Heart left ventricle (tissue), 13 donors: ENCODE measurements at regions not wholly inside any gene's neighbourhood (a gene's known extent, or its start where the extent isn't known, plus 50 kb on each side); places are given as distances from the start of the nearest gene placed in this dataset.
"Not testable (repeated sequence)": the region's sequence is repeated elsewhere in the genome, so short reads cannot be mapped to it uniquely, and the experiment has no call there.

ENCODE experiments used
- POLR2A ChIP-seq, 2 donors: fragments of 450-650 bp; IDR thresholded peaks; one replicate each; pipeline ENCODE4 v1.6.1; 2017; ENCODE audit warnings: antibody characterized with exemption in 2 of 2, mild to moderate bottlenecking in 2 of 2, moderate library complexity in 2 of 2
- TF ChIP-seq, protein P1 (sequence below), 12 donors: fragments of 200-600 bp; sonication (generic) in 4 of 12; IDR thresholded peaks; one replicate each; pipeline versions ENCODE4 v1.5.0 to v1.8.0; 2018 to 2022; ENCODE audit warnings: antibody characterized with exemption in 12 of 12, mild to moderate bottlenecking in 5 of 12
- donor health status: ischemic (EF 13 %, LVEDD 7.1; RV severe dilation, severe dysfunction).
- donor health status: DM: no; HTN: yes; CAD: no.
- donor health status: DM: no; HTN: no; CAD: no.
- donor health status: ischemic (EF 25% LVEDD 6.9; RV normal size, moderate dysfunction).
- donor health status: ischemic (EF 25% LVEDD 5.7; RV mildly dilated, moderate dysfunction).
- donor health status: ischemic (EF 35%, LVEDD 5.7; RV mildly dilated, moderate dysfunction).
- donor health status: nonischemic (EF 11% LVEDD 7.7; RV severe dilation, severe dysfunction).
- donor health status: DM: yes; HTN: yes; CAD: no.
- donor health status: PGD.
- donor health status: ischemic (EF 29% LVEDD 5.4; RV normal size, mild dysfunction).
- donor health status: nonischemic (EF 23%, LVEDD 6.1; RV moderate dilation, normal function).

GRCh38 chr2:6198370-6198919, 506.3 kb downstream of the SOX11 start:
- TF ChIP-seq, protein P1, sequence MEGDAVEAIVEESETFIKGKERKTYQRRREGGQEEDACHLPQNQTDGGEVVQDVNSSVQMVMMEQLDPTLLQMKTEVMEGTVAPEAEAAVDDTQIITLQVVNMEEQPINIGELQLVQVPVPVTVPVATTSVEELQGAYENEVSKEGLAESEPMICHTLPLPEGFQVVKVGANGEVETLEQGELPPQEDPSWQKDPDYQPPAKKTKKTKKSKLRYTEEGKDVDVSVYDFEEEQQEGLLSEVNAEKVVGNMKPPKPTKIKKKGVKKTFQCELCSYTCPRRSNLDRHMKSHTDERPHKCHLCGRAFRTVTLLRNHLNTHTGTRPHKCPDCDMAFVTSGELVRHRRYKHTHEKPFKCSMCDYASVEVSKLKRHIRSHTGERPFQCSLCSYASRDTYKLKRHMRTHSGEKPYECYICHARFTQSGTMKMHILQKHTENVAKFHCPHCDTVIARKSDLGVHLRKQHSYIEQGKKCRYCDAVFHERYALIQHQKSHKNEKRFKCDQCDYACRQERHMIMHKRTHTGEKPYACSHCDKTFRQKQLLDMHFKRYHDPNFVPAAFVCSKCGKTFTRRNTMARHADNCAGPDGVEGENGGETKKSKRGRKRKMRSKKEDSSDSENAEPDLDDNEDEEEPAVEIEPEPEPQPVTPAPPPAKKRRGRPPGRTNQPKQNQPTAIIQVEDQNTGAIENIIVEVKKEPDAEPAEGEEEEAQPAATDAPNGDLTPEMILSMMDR (IDR thresholded peaks at IDR 0.05), result not testable (repeated sequence)
- TF ChIP-seq POLR2A (IDR thresholded peaks at IDR 0.05), result not testable (repeated sequence)
